HG03280 (cell line): ENCODE measurements at regions not wholly inside any gene's neighbourhood (a gene's known extent, or its start where the extent isn't known, plus 50 kb on each side); places are given as distances from the start of the nearest gene placed in this dataset.
"Not testable (repeated sequence)": the region's sequence is repeated elsewhere in the genome, so short reads cannot be mapped to it uniquely, and the experiment has no call there.

Experiments
- ATAC-seq: cut with Tn5 transposase; IDR thresholded peaks from one replicate; pipeline ENCODE4 v1.9.1; 2021; ENCODE audit warnings: mild to moderate bottlenecking, moderate library complexity; ENCODE audit not compliant: unreplicated experiment

GRCh38 chr13:88670509-88670908 lies 999.3 kb downstream of the SLITRK5 start:
- ATAC-seq: no peak

GRCh38 chr13:88674841-88675240 lies 1003.7 kb downstream of the SLITRK5 start:
- ATAC-seq: no peak

- no peak for ATAC-seq
Observed at GRCh38 chr13:88675347-88675996, 1004.3 kb downstream of the SLITRK5 start.

GRCh38 chr13:88676016-88676415 lies 1004.8 kb downstream of the SLITRK5 start:
- ATAC-seq: no peak

- no peak for ATAC-seq
Observed at GRCh38 chr13:88685459-88685858, 1014.3 kb downstream of the SLITRK5 start.

- ATAC-seq: no peak
Observed at GRCh38 chr13:88701551-88701950, 1030.4 kb downstream of the SLITRK5 start.

GRCh38 chr13:88704600-88705275 lies 1033.6 kb downstream of the SLITRK5 start:
- no peak for ATAC-seq

- no peak for ATAC-seq
Observed at GRCh38 chr13:88707646-88708045, 1036.5 kb downstream of the SLITRK5 start.

- no peak for ATAC-seq
Observed at GRCh38 chr13:88717946-88718345, 1046.8 kb downstream of the SLITRK5 start.

GRCh38 chr13:88718781-88719180 lies 1047.6 kb downstream of the SLITRK5 start:
- ATAC-seq: no peak

- ATAC-seq: no peak
Observed at GRCh38 chr13:88726075-88726474, 1054.9 kb downstream of the SLITRK5 start.

- not testable (repeated sequence) for ATAC-seq
Observed at GRCh38 chr13:88727236-88727635, 1056.1 kb downstream of the SLITRK5 start.

- no peak for ATAC-seq
Observed at GRCh38 chr13:88729605-88730004, 1058.4 kb downstream of the SLITRK5 start.

GRCh38 chr13:88736026-88736425 lies 1064.9 kb downstream of the SLITRK5 start:
- ATAC-seq: no peak

- ATAC-seq: no peak
Observed at GRCh38 chr13:88739195-88739594, 1068.0 kb downstream of the SLITRK5 start.

GRCh38 chr13:88744289-88744688 lies 1073.1 kb downstream of the SLITRK5 start:
- no peak for ATAC-seq

GRCh38 chr13:88745011-88745410 lies 1073.8 kb downstream of the SLITRK5 start:
- no peak for ATAC-seq

GRCh38 chr13:88752041-88752440 lies 1080.9 kb downstream of the SLITRK5 start:
- no peak for ATAC-seq

- no peak for ATAC-seq
Observed at GRCh38 chr13:88754141-88754540, 1083.0 kb downstream of the SLITRK5 start.

- no peak for ATAC-seq
Observed at GRCh38 chr13:88761145-88761544, 1090.0 kb downstream of the SLITRK5 start.

GRCh38 chr13:88764103-88764502 lies 1092.9 kb downstream of the SLITRK5 start:
- ATAC-seq: no peak

- ATAC-seq: no peak
Observed at GRCh38 chr13:88800505-88800904, 1129.3 kb downstream of the SLITRK5 start.

- no peak for ATAC-seq
Observed at GRCh38 chr13:88801361-88801760, 1130.2 kb downstream of the SLITRK5 start.
